NCI-H128 (cell line): ENCODE measurements at regions not wholly inside any gene's neighbourhood (a gene's known extent, or its start where the extent isn't known, plus 50 kb on each side); places are given as distances from the start of the nearest gene placed in this dataset.
A peak's percentile ranks its signal among the peaks of the same experiment; 100 is the strongest.

Experiments
- DNase-seq: peaks from one replicate; lab custom pipeline; 2025; ENCODE audit not compliant: unreplicated experiment; lab: John Stamatoyannopoulos, UW

DNA sequence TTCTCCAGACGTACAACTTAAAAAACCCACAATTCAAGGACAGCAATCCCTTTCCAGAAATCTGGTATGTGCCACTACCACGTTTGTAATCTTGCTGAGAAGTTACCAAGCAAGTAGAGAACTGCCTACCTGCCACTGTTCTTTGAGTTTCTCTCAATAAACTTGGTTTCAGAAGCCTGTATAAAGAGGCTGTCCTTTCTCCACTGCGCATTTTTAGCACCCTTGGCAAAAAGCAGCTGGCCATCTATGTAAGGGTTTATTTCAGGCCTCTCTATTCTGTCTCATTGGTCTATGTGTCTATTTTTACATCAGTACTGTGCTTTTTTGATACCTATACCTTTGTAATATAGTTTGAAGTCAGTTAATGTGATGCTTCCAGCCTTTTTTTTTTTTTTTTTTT, 665.1 kb upstream of the BRINP3 start:
- no peak for DNase-seq

DNA sequence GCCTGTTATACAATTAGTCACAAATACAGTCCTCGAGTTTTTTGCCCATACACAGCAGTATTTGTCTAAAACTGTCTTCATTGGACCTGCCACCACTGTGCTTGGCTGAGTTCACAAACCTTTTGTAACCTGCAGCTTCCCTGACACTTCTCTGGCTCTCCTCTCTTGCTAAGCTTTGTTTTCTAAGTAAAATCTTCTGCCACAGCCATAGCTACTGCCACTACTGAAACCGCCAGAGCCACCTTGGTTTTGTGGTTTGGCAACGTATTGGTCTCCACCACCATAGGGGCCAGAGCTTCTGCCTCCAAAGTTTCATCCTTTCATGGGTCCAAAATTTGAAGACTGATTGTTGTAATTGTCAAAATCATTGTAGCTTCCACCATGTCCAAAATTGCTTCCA, 668.2 kb upstream of the BRINP3 start:
- DNase-seq = no peak

DNA sequence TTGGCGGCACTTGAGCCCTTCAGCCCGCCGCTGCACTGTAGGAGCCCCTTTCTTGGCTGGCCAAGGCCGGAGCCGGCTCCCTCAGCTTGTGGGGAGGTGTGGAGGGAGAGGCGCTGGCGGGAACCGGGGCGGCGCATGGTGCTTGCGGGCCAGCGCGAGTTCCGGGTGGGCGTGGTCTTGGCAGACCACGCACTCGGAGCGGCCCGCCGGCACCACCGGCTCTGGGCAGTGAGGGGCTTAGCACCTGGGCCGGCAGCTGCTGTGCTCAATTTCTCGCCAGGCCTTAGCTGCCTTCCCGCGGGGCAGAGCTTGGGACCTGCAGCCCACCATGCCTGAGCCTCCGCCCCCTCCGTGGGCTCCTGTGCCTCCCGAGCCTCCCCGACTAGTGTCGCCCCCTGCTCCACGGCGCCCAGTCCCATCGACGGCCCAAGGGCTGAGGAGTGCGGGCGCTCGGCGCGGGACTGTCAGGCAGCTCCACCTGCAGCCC, 673.7 kb upstream of the BRINP3 start:
- no peak for DNase-seq

DNA sequence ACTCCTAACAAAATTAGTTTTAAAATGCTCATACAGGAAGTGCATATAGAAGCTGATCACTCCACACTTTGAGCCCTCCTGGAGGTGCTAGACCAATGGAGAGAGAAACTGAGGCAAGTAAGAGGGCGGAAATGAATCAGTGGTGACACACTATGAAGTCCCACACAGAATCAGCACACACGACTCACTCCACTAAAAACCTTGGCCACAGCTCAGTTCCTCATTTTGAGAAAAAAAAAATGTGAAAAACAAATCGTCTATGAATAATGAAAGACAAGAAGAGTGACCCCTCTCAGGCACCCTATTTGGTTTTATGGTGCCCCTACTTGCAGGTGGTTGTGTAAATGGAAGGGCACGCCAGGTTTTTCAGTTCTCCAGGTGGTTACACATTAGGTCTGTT, 675.1 kb upstream of the BRINP3 start:
- DNase-seq = no peak

DNA sequence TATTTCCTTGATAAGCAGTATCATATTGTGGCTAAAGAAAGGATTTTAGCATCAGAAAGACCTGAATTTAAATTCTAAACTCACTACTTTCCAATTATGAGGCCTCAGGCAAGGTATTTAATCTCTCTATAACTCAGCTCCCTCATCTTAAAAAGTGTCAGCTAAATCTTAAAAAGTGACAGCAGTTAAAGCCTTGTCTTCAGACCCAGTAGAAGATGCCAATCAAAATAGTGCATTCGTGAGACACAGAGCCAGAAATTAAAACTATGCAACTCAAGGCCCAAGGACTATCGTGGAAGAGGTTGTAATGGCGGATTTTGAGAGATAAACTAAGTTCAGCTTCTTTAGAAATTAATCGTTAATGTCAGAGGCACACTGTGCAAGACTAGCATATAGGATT, 677.5 kb upstream of the BRINP3 start:
- no peak for DNase-seq

DNA sequence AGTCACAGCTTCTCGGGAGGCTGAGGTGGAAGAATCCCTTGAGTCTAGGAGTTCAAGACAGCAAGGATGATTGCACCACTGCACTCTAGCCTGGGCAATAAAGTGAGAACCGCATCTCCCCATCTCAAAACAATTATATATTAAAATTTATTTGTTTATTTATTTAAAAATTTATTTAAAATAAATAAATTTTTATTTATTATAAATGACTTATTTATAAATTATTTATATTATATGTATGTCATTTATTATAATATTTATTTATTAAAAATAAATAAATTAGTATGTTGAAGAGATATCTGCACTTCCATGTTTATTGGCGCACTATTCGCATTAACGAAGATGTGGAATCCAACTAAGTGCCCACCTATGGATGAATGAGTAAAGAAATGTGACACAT, 683.2 kb upstream of the BRINP3 start:
- no peak for DNase-seq

DNA sequence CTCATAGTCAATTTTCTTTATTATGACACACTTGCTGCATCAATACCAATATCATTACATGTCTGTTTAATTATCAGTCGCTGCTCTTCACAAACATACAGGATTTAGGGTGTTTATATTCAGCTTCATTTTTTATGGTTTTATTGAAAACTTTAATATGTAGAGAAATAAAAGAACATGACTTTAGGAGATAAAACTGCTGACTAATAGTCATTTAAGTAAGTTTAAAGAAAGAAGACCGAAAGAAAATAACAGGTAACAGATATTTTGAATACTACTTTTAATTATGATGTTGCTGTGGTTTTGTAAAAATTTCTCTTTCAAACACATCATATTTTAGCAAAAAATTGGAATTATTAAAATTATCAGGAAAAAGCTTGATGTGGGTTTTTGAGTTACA, 685.1 kb upstream of the BRINP3 start:
- no peak for DNase-seq

DNA sequence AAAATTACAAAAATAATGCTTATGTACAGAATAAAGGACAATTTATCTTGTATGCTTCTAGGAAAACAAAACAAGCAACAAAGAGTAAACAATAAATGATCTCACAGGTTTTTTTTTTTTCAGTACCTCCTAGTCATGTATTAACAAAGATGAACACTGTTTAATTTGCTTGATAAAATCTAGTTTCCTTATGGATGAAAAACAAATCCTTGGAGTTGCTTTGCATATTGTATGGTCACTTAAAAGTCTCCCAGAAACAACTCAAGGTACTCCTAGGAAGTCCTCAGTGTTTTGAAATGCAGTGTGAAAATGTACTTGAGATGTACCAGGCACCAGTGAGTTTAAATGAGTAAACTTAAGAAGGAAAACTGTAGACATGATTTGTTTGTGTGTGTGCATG, 686.0 kb upstream of the BRINP3 start:
- DNase-seq = no peak

DNA sequence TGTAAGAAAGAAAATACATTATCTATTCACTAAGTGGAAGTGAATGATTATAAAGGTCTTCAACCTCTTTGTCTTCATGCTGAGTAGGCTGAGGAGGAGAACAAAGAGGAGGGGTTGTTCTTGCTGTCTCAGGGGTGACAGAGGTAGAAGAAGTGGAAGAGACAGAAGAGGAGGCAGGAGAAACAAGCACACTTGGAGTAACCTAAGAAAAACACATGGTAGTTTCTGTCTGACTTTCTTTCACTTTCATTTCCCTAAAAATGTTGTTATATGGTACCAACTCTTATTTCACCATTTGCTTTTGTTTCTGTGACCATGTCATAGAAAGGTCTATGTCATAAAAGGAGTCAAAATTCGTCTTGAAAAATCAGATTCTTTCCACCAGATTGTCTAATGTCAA, 696.6 kb upstream of the BRINP3 start:
- no peak for DNase-seq

DNA sequence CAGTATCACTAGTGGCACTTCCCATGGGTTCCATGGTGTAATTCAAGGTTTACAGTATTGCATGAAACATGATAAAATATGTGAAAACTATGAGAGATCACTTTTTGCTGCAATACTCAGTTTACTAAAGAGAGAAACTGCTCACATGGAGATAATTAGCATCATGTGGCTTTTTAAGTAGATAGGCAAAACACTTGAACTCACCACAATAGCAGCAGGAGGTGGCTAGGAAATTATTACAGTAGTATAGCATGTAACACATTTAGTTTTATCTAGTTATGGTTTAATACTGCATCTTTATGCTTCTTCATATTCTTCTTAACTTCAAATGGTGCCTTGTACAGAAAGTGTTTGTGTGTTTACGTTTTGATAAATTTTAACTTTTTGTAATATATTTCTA, 698.5 kb upstream of the BRINP3 start:
- no peak for DNase-seq

DNA sequence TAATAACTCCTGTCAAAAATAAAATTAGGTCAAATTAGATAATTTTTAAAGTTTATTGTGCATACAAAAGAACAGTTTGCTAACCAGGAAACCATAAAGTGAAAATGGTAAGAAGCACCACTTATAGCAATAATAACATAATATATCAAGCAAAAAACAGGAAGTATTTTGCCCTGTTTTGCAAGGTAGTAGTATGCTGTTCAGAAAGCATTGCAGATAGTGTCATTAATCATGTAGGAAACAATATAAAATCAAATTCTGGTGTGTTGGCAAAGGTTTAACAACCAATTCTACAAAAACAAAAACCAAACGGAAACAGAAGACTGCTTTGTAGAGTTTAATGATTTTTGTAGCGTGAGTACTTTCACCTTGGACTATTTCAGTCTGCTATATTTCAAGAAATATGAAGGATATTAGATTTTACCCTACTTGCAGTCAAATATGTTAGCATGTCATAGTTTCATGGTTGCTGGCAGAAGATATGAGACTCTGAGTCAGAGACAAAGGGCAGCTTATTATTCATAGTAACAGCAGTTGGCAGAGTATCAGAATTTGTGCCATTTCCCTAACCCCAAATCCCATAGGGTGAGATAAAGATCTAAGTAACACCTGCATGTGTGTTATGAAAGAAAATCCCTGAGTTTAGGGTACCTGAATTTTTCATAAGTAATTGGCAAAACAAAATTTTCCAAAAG, 729.0 kb upstream of the BRINP3 start:
- DNase-seq = no peak

DNA sequence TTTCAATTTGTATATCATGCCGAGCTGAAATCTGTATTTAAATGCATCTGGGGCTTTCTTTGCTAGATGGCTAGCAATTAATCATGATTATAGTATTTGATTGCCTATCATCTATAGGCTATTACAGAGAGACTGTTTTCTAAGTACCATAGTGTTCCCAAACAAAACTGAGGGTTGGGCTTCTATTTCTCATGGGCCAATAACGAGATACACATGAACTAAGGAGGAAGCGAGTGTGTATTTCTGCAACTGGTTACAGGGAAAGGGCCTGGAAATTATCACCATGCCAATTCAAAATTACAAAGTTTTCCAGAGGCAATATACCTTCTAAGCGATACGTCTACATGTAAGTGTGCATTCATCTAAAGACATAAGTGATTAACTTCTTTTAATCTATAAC, 744.5 kb upstream of the BRINP3 start:
- no peak for DNase-seq

DNA sequence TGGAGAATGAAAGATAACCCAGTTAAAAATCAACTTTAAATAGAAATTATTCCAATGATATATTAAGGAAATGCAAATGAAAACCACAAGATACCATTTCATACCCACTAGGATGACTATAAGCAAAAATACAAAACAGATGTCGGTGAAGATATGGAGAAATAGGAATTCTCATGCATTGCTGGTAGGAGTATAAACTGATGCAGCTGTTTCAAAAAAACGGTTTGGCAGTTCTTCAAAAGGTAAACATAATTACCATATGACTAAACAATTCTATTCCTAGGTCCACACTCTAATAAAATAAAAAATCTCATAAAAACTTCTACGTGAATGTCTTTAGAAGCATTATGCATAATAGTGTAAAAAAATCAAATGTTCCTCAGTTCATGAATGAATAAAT, 763.3 kb upstream of the BRINP3 start:
- DNase-seq = no peak

DNA sequence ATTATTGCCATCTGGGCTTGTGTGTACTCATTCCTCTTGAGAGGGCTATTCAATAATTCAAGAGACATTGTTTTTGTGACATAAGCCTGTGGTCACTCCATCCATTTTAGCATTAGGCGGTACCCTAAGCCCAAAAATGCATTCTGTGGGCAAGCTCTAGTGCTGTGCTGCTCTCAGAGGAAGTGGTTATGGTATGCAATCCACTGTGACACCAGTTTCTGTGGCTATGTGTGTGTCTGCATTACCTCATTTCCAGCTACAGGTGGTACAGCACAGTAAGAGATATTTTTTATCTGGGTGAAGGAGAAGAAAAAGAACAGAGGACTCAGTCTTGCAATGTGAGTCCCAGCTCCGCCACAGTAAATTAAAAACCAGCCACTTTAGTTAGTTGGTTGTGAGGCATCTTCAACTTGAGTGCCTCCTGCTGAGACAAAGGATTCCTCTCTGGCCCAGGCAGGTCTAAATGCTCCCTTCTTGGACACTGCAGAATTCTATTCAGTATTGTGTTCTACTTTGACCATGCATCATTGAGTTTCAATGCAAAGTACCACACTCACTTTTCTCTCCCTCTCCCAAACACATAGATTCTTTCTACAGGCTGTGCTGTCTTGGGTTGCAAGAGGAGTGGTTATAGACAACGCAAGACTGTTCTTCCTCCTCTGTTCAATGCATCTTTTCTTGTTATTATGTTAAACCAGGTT, 777.8 kb upstream of the BRINP3 start:
- DNase-seq = no peak

DNA sequence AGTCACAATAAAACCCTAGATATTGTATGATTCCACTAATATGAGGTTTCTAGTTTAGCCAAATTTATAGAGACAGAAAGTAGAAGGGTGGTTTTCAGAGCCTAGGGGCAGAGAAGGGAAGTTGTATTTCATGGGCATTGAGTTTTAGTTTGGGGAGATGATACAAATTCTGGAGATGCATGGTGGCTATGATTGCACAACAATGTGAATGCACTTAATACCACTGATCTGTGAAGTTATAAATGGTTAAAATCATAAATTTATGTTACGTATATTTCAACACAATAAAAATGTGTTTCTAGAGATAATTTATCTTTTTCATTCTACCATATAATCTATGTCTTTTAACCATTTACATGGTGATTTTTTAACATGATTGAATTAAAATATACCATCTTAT, 779.3 kb upstream of the BRINP3 start:
- DNase-seq = no peak

DNA sequence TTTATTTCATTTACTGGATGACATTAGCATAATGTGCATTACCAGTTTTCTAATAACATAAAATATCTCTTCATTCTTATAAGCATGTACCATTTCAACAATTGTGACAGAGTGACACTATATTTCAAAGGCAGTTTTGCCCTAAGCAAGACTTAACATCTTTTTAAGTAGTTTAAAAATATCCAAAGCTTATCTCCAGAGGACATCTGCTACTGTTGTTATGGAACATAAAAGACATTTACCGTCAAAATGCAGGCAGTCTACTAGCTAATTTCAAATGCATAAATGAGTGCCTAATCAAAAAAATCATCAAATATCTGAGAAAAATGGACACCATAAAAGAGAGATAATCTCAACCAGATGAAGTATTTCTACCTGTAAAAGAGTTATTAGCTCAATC, 782.4 kb upstream of the BRINP3 start:
- DNase-seq = no peak

DNA sequence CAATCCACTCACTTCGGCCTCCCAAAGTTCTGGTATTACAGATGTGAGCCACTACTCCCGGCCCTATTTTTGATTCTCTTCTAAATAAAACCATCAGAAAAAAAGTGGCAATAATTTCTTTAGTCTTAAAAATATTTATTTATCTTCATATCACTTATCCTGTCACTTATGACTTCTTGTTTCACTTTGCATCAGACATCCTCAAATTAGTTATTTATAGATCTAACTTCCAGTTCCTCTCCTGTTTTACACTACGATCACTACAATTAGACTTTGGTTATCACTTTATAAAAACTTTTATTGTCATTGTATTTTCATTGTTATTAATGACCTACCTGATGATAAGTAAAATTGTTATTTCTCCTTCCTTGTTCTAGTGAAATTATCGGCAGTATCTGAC, 783.4 kb upstream of the BRINP3 start:
- no peak for DNase-seq

DNA sequence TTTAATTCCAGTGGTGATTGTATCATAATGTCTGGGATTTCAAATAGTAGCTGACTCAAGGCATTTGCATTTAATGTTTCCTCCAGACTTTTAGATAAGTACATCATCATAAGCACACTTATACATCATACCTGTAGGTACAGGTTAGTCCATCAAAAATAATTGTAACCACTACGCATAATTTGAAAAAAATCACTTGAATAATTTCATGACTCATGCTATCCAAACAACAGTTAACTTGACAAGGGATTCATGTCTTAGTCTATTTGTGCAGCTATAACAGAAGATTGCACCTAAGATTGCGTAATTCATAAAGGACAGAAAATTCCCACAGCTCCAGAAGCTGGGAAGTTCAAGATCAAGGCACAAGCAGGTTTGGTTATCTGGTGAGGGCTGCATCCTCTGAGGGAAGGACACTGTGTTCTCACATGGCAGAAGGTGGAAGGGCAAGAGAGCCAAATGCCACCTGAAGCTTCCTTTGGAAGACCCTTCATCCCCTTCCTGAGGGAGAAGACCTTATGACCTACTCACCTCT, 801.7 kb upstream of the BRINP3 start:
- no peak for DNase-seq

DNA sequence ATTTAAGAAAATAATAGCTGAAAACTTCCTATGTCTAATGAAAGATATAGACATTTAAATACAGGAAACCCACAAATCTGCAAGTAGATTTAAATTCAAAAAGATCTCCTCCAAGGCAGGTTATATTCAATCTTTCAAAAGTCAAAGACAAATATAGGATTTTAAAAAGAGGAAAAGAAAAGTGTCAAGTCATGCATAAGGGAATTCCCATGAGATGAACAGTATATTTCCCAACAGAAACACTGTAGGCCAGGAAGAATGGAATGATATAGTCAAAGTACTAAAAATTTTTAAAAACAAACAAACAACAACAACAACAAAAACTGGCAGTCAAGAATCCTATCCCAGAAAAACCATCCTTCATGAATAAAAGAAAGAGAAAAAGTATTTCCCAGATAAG, 806.5 kb upstream of the BRINP3 start:
- no peak for DNase-seq

DNA sequence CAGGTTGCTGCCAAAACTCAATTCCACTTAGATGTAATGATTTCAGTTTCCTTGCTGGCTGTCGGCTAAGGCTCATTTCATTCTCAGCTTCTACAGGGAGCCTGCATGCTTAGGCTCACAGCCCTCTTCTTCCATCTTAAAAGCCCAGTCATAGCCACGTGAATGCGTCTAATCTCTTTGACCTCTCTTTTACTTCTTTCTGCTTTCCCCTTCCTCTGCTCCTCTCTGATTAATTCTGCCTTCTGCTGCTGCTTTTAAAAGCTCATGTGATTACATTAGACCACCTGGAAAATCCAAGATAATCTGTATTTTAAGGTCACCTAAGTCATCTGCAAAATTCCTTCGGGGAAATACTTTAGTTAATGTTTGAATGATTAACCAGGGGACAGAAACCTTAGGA, 812.8 kb upstream of the BRINP3 start:
- DNase-seq = no peak

DNA sequence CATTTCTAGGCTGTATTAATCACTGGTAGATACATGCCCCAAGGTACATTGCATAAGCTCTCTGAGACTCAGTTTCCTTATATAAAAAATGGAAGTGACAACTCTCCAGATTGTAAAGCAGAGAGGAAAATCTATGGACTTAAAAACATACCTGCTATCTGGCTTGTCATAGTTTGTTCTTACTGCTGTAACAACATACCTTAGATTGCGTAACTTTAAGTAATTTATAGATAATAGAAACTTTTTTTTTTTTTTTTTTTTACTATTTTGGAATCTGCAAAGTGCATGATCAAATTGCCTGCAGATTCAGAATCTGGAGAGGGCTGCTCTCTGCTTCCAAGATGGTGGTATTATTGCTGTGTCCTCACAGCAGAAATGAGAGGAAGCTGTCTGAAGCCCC, 827.7 kb upstream of the BRINP3 start:
- no peak for DNase-seq

DNA sequence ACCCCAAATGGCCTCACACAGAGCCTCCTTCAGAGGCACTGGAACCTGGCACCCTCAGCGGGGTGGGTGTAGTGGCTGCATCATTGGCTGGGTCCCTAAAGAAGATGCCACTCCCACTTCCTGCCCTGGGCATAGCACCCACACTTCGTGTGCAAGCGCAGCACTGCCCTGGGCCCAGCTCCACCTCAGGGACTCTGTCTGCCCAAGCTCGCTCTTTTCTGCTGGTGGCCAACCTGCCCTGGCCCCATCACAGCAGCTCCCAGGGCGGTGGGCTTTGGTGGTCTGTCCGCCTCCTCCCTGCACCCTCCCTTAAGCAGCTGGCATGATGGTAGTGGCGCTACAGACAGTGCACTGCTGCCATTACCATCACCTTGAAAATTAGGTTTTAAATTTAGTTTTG, 829.3 kb upstream of the BRINP3 start:
- no peak for DNase-seq

DNA sequence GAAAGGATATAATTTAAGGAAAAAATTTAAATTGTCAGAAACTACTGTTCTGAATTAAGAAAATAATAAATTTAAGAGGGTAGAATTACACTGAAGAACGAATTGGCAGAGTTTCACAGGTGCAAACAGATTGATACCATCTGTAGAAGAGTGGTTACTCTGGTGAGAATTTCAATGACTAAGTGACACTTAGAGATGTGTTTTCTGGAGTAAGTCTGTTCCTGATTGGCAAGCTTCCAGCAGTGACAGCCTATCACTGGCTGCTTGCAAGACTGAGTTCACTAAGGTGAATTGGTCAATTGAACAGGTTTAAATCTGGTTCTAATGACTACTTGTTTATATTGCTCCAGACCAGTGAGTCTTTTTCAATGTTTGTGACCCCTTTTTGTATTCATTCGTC, 838.2 kb upstream of the RGS18 start:
- peak; percentile 69 for DNase-seq
